A172 (cell line): ENCODE measurements at regions not wholly inside any gene's neighbourhood (a gene's known extent, or its start where the extent isn't known, plus 50 kb on each side); places are given as distances from the start of the nearest gene placed in this dataset.
"Not testable (repeated sequence)": the region's sequence is repeated elsewhere in the genome, so short reads cannot be mapped to it uniquely, and the experiment has no call there.

ENCODE experiments used
- DNase-seq: peaks from one replicate; pipeline ENCODE4 v3.0.0-alpha.2; 2015; ENCODE audit warnings: low spot score

DNA sequence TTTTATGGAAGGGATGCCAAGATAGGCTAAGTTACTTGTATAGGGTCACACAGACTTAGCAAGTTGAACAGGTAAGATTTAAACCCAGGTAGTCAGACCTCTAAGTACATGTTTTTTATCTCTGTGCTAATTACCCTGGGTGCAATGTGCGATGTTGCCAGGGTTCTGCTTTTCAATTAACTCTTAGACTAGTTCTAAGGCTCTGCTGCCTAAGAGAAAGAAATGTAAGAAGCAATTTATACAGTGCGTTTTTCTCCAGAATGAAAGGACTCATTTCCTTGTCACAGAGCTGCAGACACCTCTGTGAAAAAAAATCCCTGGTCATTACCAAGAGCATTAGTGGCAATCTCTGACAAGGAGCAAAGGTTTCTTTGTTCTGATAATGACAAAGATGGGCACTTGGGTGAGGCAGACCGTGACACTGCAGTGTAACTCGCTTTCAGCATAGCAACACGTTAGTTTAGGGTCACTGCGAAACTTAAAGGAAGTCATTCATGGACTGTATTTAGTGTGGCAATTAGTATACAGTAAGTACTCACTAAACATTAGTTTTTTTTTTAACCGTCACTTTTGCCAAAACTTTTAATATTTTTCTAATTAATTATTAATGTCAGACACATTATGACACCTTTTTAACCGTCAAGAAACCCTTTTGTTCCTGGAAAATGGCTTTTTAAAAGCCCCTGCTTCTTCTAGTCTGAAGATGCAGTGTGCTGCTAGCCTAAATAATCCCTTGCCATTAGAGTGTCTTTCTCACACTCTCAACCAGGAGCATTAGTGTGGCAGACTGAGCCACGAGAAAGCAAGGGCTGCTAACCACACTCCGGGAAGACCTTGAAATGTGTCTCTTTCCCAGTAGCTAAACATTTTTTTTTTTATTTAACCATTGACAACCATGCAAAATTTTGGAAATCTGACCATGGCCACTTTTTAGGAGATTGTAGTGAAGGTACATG, 520.0 kb upstream of the C9orf72 start:
- no peak for DNase-seq

DNA sequence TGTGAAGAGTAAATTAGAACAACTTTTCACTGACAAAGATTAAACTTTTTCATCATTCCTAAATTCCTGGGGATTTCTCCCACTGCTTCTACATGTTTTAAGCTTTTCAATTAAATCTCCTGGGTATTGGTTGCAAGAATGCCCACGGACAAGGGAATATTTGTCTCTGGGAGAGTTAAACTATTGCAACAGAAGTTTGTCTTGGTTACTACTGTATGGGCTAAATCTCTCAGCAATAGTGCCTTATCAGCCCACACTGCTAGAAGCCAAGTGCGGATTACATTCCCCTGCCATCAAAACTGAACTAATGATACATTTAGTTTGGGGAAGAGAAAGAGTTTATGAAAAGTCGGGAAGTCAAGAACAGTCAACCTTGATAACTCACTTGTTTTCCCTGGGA, 528.2 kb upstream of the C9orf72 start:
- no peak for DNase-seq

DNA sequence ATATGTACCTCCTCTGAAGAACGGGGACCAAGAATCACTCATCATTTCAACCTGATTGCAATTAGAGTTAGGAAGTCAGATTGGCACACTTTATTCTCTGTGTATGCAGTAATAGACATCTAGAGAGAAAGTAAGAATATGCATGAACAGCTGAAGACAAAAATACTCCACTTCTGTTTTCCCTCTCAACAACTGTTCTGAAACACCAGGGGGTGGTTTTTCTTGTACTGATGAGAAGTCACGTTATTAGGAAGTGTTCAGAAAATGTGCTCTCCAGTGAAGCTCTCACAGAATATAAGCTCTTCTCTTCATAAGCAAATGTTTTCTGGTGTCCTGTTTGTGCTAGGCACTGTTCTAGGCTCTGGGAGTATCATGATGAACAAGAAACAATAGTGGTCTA, 531.7 kb upstream of the C9orf72 start:
- DNase-seq, result no peak

DNA sequence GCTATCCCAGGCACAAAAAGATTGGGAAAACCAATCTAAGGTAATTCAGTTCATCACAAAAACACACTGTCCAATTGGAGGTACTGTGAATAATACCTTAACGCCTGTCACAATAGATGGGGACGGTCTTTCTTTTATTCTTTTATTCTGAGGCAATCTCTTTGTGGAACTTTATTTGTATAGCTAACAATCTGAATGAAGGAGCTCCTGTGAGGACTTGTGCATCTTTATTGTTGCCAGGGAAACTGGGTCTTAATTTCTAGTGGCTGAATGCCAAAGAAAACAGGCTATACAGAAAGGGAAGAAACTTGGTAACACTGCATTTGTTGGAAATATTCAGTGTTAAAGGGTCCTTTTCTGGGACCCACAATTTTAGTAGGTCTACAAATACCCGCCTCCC, 546.9 kb upstream of the C9orf72 start:
- no peak for DNase-seq

DNA sequence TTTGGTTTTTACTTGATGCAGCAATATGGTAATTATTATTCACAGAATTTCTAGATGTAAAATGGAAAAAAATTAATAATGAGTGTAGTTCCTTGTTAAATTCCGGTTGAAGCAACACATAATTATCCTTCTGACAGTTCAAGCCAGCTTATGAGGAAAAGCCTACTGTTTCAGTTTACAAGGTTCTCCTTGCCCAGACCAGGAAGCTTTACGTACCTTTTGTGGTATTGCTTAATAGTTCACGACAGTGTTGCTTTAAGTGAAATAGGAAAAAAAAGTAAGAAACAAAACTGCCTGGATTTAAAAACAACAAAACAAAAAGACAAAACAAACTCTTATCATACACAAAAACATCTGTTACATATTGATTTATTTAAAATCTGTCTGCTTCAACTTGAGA, 547.3 kb upstream of the C9orf72 start:
- no peak for DNase-seq

DNA sequence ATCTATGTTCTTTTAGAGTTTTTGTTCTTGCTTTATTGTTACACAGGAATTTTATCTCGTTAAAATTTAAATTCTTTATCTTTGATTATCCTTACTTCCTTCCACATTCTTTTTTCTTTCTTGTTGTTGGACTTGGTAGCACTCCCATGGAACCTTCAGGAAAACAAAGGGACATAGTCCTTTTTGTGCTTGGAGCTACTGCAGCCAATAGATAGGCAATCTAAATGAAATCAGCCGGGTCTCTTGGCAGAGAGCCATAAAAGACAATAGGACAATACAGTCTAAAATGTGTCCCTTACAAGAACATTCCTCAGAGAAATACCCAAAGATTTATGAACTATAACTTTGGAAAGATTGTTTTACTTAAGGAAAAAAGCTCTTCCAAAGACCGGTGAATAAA, 548.1 kb upstream of the C9orf72 start:
- no peak for DNase-seq

DNA sequence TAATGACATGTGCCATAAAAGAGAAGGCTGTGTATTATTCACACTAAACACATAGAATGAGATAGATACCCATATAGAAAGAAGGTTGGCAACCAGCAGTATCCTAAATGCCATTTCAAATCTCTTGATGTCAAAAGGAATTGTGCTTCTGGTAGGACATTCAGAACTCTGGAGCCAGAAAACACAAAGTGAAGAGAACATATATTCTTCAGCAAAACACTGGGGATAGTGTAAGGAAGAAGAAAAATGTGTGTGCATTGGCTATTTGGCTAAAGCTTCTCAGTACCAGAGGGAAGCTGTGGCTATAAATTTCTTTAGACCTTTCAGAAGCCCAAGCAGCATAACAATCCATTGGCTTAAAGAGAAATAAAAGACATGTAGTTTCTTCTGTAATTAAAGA, 551.6 kb upstream of the C9orf72 start:
- no peak for DNase-seq

DNA sequence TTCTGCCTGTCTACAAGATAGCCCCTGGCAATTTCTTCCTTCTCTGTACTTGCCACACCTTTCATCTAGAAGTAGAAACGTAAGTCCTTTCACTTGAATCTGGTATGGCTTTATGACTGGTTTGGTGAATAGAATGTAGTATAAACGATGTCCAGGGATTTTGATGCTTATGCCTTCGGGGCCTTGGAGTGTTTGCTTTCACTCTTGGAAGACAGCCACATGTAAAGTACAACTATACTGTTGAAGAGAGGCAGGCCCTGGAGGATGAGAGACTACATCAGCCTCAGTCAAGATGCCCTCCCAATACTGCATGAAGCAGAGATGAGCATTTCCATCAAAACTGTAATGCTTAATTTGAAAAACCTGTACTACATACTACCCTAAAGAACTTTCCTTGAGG, 553.8 kb upstream of the C9orf72 start:
- DNase-seq, result no peak

DNA sequence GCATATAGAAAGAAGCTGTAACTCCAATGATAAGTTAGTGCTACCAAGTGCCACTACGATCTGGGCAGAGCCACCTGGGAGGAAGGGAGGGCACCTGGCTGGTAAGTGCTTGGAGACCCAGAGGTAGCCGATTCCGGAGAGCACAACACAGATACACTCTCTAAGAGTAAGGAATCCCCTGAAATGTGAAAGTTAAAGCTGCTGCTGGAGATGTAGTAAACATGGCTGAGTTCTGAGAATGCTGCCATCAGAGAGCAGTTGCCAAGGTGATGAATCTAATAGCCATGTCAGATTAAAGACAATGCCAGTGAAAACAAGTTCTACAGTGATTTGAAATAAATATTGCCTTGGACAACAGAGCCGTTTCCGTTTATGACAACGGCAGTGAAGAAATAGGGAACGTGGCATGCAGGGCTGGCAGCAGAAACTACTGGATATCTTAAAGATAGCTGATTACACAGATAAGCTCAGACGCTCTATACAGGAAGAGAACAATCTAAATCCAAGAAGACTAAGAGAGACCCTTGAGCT, 561.2 kb upstream of the C9orf72 start:
- DNase-seq, result no peak

DNA sequence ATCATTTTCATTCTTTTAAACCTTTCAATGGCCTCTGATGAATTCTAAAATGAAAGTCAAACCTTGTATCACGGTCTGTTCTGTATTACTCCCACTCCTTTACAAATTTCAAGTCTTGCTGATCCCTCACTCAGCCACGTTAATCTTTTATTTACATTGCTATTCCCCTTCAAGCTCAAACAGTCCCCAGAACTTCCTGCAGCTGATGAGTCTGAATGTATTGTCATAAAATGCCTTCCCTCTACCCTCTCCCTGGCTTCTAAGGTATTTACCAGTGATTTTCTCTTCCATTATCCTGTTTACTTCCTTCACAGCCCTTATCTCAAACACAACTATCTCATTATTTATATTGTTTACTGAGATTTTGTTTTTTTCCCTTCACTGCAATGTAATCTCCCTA, 562.3 kb upstream of the C9orf72 start:
- DNase-seq, result no peak

DNA sequence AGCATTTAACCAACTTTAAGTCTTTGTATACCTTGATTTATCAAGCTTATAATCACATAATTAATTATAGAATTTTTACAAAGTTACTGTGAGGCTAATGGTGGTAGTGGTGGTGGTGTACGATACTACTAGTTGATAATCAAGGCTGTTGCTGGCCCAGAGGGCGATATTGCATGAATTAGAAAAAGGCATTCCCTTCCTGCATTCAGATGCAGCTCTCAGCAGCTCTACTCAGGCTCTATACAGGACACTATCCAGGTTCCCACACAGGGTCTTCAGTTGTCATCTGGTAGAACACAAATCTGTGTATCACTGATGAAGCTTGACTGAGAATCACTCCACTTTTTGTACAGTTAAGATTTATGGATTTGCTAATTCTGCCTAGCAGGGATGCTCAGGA, 562.8 kb upstream of the C9orf72 start:
- DNase-seq, result no peak

DNA sequence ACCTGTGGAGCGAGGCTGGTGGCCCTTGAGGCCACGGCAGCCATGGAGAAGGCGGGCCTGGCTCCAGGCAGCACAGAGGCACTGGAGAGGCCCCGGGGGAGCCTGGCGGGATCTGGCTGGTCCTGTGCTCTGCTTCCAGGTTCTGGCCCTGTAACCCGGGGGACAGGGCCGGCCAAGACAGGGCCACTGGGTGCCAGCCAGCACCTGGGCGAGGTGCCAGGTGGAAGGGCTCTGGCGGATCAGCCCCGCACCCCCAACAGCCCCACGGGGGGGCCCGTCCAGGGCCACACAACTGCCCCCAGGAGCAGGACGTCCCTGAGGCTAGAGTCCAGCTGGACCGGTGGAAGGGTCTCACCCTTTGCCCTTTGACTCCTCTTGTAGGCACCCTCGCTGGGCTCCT, 574.1 kb upstream of the C9orf72 start:
- not testable (repeated sequence) for DNase-seq

DNA sequence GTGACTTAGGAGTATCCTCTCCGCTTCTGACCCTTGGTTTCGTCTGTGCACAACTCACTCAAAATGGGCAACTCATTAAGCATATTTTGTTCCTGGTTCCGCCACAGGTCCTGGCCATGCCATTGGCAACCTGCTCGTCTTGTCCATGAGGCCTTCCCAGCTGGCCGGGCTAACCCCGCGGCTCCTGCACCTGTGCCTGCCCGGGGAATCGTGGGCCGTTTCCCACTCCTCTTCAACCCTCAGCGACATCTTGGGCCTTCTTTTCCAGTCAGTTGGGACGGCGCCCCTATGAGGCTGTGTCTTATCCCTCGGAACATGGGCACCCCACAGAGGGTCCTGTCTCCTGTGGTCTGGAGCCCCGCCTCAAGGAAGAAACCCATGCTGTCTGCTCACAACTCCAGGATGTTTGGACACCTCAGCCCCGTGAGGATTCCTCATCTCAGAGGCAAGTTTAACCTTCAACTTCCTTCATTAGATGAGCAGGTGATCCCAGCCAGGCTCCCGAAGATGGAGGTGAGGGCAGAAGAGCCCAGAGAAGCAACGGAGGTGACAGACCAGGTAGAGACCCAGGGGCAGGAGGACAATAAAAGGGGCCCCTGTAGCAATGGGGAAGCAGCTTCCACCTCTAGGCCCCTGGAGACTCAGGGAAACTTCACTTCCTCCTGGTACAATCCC, 574.8 kb upstream of the C9orf72 start:
- DNase-seq, result not testable (repeated sequence)

DNA sequence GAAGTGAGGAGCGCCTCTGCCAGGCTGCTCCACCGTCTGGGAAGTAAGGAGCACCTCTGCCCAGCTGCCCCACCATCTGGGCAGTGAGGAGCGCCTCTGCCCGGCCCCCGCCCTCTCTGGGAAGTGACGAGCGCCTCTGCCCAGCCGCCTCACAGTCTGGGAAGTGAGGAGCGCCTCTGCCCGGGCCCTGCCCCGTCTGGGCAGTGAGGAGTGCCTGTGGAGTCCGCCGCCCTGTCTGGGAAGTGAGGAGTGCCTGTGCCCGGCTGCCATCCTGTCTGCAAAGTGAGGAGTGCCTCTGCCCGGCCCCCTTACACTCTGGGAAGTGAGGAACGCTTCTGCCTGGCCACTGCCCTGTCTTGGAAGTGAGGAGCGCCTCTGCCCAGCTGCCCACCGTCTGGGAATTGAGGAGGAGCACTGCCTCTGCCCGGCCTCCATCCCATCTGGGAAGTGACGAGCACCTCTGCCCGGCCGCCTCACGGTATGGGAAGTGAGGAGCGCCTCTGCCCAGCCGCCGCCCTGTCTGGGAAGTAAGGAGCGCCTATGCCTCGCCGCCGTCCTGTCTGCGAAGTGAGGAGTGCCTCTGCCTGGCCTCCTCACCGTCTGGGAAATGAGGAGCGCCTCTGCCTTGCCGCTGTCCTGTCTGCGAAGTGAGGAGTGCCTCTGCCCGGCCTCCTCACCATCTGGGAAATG, 576.2 kb upstream of the C9orf72 start:
- not testable (repeated sequence) for DNase-seq

DNA sequence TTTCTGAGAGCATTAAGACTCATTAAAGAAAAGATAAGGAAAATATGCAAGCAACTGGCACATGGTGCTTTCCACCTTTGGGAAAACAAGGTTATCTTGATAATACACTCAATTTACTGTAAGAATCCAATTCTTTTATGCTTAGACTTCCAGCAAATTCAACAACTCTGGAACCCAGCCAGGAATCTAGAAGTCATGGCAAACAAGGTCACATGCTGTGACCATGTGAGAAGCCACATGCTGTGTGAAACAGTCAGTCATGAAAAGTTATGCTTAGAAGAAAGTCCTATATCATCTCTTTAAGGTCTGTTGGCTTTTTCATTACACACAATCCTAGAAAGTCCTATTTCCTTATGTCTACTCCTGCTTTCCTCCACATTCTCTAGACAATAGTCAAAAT, 581.8 kb upstream of the C9orf72 start:
- peak; percentile 4 for DNase-seq

DNA sequence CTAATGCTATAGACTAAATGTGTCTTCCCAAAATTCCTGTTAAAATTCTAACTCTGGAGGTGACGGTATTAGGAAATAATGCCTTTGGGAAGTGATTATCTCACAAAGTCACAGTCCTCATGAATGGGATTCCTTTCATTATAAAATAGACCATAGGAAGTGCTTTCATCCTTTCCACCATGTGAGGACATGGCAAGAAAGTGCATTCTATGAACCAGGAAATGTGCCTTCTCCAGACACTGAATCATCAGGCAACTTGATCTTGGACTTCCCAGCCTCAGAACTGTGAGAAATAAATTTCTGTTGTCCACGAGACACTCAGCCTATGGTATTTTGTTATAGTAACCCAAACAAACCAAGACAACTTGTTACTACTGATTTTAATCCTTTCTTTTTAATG, 582.4 kb upstream of the C9orf72 start:
- DNase-seq, result no peak

DNA sequence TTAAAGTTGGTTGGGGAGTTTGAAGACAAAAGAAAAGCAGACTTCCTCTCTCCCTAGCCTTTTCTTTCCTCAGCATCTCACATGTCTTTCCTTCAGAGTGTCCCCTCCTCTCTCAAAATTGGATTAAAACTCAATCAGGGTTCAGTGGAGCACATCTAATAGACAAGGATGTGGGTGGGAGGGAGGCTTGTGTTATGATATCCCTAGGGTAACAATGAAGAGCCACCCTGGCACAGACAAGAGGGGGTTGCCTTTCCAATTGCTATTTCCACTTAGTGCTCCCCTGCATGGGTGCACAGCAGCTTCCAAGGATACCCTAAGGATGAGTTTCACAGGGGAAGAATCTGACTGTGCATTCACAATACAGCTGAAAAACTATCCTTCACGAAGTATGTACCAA, 585.2 kb upstream of the C9orf72 start:
- no peak for DNase-seq

DNA sequence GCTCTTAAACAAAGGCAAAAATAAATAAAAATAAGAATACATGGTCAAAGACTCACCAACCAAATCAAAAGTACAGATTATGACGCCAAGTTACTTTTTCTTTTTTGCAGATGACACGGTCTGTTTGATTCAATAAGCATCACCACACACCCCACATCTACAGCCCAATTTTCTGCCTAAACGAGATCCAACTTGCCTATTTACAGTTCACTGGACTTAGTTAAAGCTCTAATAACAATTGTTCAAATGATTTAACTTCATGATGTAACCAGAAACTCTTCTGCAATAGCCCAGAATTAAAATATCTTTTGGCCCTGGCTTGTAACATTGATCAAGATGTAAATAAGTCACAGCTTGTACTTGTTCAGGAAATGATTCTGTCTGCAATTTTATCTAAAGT, 590.3 kb upstream of the C9orf72 start:
- no peak for DNase-seq

DNA sequence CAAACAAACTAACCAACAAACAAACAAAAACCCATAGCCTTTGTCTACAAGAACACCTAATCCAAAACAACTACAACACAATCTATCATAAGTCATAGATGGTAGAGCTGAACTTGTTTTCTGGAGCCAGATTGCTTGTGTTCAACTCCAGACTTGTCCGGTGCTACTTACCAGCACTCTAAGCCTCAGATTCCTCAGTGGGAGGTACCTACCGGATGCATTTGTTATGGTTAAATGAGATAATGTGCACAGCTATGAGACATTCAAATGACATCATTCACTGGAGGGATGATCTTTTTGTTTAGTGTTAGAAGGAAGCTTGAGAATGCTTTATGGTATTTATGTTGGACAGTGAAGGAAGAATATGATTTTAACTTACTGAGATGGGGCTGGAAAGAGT, 592.9 kb upstream of the C9orf72 start:
- no peak for DNase-seq

DNA sequence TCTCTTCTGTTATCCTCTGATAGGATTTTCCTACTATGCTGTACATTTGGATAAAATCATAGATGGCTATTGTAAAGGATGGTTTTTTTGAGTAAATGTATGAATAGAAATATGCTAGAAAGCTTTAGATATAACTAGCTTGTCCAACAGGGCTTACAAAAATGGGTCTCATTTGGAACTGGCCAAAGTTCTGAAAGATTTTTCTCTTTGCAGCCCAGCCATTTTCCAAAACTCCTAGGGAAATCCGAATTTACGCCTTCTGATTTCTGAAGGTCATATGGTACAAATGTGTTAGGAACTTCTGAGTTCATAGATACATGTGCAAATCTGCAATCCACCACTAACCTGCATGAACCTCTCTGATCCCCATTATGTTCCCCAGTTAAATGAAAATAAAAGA, 603.9 kb upstream of the C9orf72 start:
- DNase-seq, result no peak

DNA sequence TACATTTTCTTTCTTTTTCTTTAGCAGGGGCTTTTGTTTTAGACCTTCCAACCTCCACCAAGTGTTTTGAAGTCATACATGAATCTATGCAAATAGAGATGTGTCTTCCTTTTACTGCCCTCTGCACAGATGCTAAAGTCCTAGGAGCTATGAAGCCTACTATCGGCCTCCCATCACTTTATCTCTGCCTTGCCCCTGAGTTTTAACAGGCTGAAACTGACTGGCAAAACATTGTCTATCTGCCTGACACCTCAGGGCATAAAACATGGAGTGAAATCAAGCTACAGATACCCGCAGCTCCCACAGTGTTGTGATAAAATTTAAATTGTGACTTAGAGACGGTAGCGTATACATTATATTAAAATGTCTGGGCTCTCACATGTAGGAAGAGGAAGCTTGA, 604.6 kb upstream of the C9orf72 start:
- DNase-seq, result no peak

DNA sequence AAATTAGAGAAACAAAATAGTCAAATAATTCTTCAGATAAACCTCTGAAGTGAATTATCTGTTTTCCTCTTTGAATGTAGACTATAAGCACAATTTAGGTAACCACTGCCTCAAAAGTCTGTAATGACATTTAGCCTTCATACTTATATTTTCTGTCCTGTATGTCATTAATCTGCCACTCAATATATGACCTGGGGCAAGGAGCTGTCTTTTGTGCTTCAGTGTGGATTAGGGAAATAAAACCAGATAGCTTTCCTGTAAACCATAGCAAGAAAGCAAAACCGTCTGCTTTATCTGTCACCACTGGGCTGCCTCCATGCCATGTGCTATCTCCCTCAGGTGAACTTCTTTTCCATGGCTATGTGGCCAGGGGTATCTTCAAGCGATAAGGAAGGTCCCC, 606.6 kb upstream of the C9orf72 start:
- DNase-seq, result no peak

DNA sequence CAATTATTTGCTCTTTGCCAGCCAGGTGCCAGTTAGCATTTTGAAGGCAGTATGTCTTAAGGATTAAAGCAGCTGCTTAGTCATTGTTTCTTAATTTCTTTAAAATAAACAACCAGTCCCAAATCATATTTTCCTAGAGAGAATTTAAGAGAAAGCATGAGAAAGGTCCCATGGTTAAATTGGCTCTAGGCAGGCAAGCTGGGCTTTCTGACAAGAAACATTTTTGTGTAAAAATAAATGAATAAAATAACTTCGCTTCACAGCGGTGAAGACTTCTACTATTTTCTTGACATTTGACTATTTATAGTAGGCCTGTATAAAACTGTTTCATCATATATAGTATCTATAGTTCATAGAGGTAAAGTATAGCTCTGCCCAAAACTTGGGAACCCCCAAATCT, 617.7 kb upstream of the C9orf72 start:
- DNase-seq, result no peak
